Cardiac septum (tissue), 1 donor: ENCODE measurements at regions not wholly inside any gene's neighbourhood (a gene's known extent, or its start where the extent isn't known, plus 50 kb on each side); places are given as distances from the start of the nearest gene placed in this dataset.
"Not testable (repeated sequence)": the region's sequence is repeated elsewhere in the genome, so short reads cannot be mapped to it uniquely, and the experiment has no call there.

Experiments used
- DNase-seq: peaks from one replicate; pipeline ENCODE4 v3.0.0-alpha.2; 2020; ENCODE audit warnings: low spot score
- intact Hi-C: fragments of 100-400 bp; cut with DNase I; formaldehyde crosslinking; loops from one replicate; pipeline ENCODE4 v1.14.0; 2022
- donor health status: DM: no; HTN: no; CAD: no.

DNA sequence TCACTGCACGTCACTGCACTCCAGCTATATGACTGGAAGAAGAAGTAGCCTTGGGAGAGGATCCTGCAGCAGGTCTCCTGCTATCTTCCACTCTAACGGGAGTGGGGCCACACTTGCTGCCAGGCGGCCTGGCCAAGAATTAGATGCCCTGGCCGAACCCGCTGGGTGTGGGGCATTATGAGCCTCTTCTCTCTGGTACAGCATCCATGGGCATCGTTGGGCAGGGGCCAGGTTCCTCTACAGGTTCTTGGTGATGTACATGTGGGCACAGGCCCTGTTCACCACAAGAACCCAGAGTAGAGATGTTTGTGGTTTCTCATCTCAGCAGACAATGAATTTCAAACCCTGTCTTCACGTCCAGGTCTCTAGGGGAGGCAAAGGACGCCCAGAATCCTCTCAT, 370.5 kb downstream of the NPHP4 start:
- no peak for DNase-seq
- intact Hi-C loops: no loop called here

DNA sequence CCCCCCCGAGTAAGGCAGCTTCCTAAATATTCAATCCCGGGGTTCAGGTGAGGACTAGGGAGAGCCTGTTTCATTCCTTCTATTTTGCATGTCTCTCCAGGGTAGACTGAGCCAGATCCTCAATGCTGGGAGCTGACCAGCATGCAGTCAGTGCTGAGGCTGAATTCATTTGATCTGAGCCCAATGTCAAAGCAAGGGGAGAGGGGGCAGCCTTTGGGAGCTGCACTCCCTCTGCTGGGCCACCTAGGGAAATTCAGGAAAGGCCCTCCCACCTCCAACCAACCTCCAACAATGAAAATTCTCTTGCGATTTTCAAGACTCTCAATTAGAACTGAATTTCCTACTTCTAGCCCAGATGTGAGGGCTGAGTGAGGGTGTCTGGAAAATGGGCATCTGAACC, 371.2 kb downstream of the NPHP4 start:
- DNase-seq: no peak
- intact Hi-C loops: no loop called here

DNA sequence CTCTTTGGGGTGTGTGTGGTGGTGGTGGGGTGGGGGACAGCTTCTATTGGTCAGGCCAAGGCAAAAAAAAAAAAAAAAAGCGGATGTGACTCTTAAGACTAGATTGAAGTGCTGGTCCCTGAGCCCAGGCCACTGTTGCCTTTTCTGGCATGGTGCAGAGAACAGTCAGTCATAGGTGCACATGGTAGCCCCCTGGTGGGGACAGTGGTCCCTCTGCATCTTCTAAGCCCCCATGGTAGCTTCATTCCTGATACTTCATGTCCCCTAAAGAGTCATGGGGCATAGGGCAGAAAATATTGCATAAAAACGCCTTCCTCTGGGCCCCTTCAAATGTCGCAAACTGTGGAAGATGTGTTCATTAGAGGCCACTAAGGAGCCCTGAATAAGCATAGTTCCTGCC, 371.8 kb downstream of the NPHP4 start:
- no peak for DNase-seq
- intact Hi-C loops: no loop called here

DNA sequence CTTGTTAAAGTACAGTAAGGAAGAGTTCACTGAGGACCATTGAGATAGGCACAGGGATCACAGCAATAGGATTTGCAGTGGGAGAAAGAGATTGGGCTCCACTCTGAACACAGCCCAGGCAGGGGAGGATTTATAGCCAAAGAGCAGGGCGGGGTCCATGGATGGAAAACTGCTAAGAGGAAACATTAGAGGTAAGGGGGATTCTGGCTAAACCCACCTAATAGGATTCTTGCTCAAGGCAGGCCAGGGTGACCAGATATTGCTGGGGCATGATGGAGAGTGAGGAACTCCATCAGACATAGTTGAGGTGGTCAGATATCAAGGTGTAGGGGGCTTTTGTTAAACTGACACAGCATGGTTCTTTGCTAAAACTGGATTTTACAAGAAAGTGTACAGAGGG, 372.8 kb downstream of the NPHP4 start:
- intact Hi-C loops: no loop called here
- DNase-seq: no peak

DNA sequence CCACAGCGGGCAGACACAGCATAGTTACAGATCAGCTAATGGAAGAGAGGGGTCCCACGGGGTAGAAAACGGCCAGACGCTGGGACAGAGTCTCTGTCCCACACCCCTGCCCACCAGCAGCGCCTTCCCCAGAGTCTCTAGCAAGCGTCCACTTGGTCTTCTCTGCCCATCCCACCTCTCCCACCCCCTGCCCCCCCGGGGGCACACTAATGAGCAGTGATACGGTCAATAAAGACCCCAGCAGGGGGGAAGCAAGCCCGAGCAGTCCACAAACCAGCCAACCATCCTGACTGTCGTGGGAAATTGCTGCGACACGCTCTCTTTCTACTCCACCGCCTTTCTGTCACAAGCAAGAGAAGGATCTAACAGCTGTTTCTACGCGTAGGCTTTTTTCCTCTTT, 374.7 kb downstream of the NPHP4 start:
- DNase-seq: no peak
- intact Hi-C loops: no loop called here

DNA sequence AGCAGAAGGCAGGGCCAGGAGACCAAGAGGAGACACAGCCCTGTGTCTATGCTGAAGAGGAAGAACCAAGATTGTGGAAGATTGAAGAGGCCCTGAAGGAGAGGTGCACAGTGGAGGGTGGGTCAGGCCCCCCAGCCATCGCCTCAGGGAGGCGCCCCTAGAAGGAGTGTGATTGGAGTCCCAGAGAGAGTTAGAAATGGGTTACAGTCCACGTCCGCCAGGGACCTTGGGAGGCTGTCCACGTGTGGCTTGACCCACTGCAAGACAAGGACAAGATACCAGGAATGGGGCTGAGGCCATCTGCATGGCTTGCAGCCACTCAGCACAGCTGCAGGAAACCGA, 375.1 kb downstream of the NPHP4 start:
- no peak for DNase-seq
- intact Hi-C loops: no loop called here

DNA sequence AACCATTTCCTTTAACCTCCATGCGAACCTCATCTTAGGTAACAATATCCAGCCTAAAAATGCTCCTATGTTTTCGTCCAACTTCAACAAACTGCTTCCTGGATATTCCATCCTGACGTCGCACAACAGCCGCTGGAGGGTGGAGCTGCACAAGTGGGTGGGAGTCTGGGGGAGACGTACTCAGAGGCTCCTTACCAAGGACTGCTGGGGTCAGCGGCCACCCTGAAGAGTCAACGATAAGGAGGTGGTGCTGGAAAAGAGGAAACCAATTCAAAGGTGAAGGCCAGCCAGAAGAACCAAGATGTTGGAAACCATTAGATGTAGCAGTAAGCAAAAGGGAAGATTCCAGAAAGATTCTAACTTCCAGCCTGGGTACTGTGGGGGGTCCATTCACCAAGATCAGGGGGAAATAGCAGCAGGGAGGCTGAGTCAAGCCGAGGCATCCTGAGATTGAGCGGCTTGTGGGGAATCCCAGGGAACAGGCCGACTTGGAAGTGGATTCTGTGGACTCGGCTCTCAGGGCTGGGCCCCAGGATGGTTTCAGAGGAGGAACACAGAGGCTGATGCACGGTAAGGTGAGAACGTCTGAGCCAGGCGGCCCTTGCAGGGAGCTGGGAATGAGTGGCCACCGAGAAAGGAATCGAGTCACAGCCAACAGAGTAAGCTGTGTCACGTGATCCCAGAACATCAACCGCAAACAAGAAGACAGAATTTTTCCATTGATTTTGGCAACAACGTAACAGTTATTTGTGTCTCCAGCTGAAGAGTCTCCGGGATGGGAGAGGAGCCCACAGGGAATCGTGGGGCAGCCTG, 375.7 kb downstream of the NPHP4 start:
- no peak for DNase-seq
- intact Hi-C loops: no loop called here

DNA sequence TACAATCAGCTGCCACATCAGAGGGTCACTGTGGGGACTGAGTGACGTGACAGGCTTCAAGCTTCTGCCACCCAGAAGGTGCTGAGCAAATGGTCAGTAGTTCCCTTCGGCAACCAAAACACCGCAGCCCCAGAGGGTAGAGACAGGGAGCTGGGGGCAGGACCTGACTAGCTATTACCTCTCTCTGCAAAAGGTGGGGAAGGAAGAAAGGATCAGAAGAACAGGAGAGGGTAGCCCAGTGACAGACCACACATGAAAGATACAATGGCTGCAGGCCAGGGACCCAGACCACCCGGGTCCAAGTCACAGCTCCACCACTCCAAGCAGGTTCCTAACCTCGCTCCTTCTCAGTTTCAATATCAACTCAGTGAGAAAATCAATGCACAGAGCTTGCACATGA, 377.1 kb downstream of the NPHP4 start:
- DNase-seq: no peak
- intact Hi-C loops: no loop called here

DNA sequence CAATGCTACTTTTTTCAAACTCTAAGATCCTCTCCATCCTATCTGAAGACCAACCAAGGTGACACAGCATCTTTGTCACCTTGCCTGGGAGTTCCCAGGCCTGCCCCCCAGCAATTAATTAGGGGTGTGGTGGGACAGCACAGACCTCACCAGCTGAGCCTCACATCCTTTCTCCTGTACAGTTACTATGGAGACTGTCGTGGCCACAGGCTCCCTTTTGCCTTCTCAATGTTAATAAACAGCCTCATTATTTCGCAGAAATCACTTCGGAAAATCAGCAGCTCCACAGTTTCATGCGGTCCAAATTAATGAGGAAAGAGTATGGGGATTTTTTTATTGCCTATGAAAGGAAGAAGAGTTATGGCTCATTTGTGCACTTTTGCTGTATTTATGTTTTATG, 378.3 kb downstream of the NPHP4 start:
- intact Hi-C loops: no loop called here
- no peak for DNase-seq

DNA sequence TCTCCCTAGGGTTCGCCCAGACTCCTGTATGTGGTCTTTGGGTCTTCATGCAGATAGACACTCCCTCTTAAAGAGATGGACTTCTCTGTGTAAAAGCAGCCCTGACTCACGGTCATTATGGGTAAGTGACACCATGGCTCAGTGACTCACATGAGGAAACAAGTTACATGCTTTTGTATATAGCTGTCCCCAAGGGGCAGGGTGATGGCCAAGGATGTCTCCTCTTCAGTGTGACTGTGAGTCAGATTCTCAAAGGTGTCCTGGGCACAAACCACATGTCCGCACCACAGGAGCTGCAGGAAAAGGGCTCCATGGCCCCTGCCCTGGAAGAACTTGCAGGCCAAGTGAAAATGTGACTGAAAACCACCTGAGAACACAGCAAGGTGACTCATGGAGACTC, 380.4 kb downstream of the NPHP4 start:
- DNase-seq: no peak
- intact Hi-C loops: no loop called here

DNA sequence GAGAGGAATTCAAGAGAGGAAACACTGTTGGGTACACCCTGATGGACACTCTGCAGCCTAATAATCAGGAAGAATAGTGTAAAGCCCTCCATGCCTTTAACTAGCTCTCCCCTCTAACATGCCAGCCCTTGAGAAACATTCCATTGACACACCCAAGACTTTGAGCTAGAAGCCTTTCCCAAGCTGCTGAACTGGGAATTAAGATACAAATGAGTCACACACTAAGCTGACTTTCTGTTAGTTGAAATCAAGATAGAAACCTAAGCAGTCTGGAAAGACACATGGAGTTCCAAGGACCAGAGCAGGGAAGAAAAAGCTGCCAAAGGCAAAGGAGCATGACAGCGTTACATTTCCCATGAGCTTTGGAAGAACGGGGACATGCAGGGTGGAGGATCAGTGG, 380.8 kb downstream of the NPHP4 start:
- no peak for DNase-seq
- intact Hi-C loops: no loop called here

DNA sequence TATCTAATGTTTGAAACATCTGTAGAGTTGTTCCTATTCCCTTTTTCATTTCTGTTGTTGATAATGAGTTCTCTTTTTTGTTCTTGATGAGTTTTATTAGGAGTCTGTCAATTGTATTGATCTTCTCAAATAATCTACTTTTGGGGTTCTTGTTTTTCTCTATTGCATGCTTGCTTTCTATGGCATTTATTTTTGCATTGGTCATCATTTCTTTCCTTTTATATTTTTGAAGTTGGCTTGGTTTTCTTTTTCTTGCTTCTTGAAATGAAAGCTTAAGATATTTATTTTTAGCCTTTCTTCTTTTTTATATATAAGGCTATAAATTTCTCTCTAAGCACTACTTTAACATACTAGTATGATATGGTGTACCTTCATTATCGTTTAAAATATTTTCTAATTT, 381.8 kb downstream of the NPHP4 start:
- intact Hi-C loops: no loop called here
- no peak for DNase-seq

DNA sequence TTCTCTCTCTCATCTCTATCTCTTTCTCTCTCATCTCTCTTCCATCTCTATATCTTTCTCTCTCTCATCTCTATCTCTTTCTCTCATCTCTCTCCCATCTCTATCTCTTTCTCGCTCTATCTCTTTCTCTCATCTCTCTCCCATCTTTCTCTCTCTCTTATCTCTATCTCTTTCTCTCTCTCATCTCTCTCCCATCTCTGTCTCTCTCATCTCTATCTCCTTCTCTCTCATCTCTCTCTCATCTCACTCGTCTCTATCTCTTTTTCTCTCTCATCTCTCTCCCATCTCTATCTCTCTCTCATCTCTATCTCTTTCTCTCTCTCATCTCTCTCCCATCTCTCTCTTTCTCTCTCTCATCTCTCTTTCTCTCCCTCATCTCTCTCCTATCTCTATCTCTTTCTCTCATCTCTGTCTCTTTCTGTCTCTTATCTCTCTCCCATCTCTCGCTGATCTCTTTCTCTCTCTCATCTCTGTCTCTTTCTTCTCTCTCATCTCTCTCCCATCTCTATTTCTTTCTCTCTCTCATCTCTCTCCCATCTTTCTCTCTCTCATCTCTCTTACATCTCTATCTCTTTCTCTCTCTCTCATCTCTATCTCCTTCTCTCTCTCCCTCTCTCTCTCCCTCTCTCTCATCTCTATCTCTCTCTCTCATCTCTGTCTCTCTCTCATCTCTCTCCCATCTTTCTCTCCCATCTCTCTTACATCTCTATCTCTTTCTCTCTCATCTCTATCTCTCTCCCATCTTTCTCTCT, 388.7 kb downstream of the NPHP4 start:
- no peak for DNase-seq
- intact Hi-C loops: no loop called here

DNA sequence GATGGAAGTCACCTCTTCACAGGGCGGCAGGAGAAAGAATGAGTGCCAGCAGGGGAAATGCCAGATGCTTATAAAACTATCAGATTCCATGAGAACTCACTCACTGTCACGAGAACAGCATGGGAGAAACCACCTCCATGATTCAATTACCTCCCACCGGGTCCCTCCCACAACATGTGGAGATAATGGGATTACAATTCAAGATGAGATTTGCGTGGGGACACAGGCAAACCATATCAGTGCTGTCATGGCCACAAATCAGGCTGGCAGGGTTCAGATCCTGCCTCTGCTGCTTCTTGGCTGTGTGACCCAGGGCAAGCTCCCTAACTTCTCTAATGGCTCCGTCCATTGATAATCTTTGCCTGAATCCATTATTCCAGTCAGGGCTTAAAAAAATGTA, 389.5 kb downstream of the NPHP4 start:
- intact Hi-C loops, DNase-seq: not testable (repeated sequence)

DNA sequence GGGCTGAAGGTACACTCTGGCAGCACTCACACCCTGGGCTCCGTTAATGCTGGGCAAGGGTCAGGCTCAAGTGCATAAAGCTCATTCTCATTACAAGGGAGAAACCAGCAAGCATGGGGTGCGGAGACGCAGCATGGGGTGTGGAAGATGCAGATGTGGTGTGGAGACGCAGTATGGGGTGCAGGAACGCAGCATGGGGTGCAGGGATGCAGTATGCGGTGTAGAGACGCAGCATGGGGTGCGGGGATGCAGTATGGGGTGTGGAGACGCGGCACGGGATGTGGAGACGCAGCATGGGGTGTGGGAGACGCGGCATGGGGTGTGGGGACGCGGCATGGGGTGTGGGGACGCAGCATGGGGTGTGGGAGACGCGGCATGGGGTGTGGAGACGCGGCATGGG, 390.7 kb downstream of the NPHP4 start:
- intact Hi-C loops: no loop called here
- DNase-seq: no peak

DNA sequence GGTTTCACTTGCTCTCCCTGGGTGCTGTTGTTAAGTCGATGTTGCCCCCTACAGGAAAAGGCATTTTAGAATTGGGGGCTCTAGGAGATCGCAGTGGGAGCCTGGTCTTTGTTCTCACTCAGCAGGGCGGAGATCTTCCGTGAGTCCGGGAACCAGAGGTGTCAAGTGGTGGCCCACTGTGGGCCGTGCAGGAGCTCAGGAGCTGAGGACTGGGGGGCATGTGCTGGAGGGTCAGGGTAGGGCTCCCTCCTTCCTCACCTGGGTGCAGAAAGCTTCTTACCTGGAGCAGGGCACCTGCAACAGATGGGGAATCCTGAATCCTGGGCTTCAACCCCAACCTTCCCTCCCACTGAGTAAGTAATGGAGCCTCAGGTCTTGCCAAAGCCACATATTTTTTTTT, 392.7 kb downstream of the NPHP4 start:
- intact Hi-C loops: no loop called here
- DNase-seq: no peak

DNA sequence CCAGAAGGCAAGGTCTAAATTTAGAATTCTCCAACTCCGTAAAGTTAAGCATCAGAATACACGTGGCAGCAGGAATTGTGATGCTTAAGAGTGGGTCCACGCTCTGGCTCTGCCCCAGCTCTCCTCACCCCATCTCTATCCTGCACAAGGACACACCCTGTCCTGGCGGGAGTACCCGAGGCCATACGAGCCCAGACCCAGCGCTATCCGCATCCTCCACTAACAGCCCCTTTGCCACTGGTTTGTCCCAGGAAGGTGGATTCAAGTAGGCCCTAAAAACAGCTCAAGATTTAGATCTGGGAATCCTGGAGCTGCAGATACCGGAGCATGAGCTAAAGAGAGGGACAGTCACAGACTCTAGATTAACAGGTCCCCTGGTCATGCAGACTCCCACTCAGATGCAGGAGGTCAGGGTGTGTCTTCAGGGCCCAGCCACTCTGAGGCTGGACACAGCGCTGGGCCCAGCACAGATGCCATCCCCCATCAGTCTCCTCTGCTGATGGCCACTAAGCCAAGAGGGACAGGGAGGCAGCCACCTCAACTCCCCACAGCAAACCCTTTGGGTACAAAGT, 393.3 kb downstream of the NPHP4 start:
- intact Hi-C loops: no loop called here
- no peak for DNase-seq

DNA sequence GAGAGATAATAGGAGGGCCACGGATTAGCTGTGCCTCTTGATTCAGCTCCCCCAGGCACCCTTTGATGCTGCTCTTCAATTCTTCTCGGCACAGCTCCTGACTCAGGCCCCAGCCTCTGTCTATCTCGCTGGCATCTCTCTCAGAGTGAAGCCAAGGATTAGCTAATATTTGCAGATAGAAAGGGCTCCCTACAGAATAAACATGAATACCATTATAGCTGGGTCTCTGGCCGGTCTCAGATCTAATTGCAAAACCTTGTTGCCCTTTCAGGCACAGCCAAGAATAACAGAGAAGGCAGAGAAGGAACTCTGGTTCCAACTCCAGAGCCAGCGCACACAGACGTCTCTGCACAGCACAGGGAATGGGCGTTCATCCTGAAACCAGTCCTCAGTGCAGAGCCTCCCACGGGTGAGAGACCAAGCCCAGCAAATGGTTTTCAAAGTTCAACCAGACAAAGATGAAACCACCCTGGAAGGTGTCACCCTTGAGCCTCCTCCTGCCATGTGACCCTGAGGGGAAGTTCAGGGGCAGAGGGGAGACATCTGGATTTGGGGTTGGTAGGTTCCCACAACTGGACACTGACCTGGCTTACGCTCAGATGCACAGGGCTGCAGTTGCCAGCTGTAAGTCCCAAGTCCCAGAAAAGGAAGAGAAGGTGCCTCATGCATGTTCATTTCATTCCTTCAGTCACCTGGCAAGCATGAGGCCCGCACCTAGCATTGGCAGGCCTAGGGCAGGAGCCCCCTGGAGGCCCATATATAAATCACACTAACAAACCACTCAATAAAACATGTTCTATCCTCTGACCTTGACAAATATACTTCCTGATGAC, 394.0 kb downstream of the NPHP4 start:
- intact Hi-C loops: no loop called here
- DNase-seq: no peak

DNA sequence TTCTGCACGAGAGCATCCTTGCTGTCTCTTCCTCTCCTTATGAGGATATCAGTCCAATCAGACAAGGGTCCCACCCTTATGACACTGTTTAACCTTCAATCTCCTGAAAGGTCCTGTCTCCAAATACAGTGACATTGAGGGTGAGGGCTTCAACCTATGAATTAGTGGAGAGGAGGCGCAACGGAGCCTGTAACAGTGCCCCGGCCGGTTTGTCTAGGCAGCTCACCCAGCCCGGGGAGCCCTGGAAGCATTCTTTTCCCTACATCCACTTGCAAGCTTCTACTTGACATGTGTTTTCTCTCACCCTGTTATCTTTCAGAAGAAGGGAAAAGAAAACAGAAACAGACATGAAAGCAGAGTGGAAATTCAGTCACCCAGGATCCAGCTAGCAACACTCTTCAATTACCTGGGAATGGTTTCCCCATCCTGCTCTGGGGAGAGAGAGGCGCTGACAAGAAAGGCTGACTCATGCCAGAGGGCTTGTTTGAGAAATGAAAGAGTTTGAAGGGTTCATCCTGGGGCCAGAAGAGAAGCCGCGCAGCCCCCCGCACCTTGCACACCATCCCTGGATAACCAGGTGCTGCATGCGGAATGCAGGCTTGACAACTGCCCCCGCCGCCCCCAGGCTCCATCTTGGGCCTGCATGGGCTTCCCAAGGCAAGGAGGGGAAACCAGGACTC, 394.9 kb downstream of the NPHP4 start:
- intact Hi-C loops: no loop called here

DNA sequence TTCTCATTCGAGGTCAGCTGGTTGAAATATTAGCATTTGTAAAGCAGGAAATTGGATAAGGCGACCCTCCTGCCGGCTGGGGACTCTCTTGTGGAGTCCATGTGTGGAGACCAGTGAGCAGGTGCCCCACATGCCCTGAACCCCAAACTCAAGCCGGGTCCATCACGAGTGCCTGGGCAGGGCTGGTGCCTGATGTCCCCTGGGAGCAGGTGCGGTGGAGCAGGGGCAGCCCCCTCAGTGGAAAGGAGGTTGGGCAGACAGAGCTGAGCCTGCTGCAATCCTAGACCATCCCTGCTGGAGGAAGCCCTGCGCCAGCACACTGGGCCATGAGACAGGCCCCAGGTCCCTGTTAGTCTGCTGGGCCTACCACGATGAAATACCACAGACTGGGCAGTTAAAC, 395.6 kb downstream of the NPHP4 start:
- intact Hi-C loops: no loop called here
- DNase-seq: no peak

More for the DNA sequence above, 394.9 kb downstream of the NPHP4 start:
- no peak for DNase-seq
